NCI-H748 (cell line): ENCODE measurements at regions not wholly inside any gene's neighbourhood (a gene's known extent, or its start where the extent isn't known, plus 50 kb on each side); places are given as distances from the start of the nearest gene placed in this dataset.
A peak's percentile ranks its signal among the peaks of the same experiment; 100 is the strongest.

Experiments used
- DNase-seq: peaks from one replicate; lab custom pipeline; 2025; ENCODE audit not compliant: unreplicated experiment; lab: John Stamatoyannopoulos, UW

DNA sequence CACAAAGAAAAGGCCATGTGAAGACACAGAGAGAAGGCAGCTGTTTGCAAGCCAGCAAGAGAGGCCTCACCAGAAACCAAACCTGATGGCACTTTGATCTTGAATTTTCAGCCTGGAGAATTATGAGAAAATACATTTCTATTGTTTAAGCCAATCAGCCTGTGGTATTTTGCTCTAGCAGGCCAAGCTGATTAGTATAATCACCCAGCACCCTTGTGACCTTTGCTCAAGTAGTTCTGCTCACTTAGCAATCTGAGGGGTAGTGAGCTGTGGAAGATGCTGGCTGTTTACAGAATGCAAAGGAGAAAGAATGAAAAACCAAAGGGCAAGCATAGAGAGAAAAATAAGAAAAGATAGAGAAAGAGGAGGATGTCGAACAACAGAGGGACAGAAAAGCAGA lies 396.4 kb upstream of the BOD1L1 start:
- DNase-seq: no peak

DNA sequence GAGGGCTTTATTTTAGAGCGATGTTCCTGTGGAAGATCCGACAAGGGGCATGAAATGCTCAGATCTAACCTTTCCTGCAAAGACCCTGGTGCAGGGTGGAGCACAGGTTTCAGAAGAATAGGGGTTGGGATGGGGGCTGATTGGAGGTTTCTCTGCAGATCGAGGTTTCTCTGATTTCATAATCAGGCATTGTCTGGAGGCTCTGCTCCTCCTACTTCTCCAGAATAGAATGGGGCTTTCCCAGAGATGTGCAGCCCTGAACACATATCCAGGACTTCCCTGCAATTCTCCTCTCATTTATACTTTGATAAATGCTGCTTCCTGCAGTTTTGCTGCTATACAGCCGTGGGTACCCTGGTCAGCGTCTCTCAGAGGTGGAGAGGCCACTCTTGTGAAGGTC lies 397.6 kb upstream of the BOD1L1 start:
- DNase-seq: no peak

DNA sequence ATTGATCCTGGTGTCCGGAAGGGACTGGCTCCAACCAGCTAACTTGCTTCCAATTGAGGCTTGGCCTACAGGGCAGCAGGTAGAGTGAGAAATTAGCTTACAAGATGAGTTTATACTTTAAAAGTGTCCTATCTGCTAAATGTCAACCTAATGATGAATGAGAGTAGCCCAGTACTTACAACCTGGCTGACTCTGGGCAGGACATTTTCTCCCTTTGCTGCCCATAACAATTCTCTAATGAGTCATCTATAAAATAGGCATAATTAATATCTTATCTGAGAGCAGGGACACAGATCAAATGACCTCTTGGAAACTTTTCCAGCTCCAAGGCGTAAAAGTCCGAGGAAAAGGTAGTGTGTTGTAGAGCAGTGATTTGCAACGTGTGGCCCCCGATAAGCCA lies 398.4 kb upstream of the BOD1L1 start:
- DNase-seq: no peak

DNA sequence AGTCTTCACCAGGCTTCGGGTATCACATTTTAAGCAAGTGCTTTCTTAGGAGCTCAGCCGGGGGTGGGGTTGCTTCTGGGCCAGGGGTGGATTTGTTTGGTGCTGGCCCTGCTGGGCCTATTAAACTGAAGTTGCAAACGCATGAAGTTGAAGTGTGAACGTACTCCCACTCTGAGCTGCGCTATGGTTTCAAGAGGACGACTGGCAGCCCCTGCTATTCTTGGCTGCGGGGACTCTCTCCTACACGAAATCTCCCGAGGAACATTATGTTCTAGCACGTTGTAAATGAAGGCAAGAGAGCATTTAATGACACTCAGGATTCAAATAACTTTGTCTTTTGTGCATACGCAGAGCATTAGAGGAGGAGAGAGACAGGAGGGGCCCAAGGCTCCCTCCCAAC lies 401.3 kb upstream of the BOD1L1 start:
- no peak for DNase-seq

DNA sequence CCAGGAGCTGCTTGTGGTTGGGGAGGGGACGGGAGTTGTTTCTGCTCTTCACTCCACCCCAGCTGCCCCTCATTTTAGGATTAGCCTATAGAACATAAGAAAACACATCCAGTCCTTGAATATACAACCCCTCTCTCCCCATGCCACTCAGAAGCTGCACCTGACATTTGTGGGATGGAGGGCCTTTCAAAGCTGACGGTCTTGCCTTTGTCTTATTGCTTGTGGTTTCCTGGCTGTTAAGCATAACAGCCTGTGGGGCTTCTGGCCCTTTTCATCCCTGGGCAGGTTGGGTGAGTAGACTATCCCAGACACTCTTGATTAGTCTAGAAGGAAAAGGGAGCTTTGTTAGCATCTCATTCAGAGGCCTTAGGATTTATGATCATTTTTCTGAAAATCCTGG lies 407.6 kb upstream of the BOD1L1 start:
- DNase-seq: no peak

DNA sequence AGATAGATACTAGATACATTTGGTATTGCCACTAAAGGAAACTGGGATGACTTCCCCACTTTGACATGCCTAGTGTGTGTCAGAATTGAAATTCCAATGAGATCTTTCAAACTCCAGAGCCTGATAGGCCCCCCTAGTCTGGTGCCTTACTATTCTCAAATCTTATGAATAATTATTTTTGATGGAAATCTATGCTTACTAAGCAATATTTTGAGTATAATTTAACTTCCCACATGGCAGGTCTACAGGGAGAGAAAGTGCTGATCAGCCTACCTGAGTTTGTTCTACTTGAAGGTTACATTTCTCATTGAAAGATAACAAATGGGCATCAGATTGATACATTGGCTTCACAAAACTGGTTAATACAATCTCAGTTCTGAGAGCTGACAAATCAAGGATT lies 415.7 kb upstream of the BOD1L1 start:
- no peak for DNase-seq

DNA sequence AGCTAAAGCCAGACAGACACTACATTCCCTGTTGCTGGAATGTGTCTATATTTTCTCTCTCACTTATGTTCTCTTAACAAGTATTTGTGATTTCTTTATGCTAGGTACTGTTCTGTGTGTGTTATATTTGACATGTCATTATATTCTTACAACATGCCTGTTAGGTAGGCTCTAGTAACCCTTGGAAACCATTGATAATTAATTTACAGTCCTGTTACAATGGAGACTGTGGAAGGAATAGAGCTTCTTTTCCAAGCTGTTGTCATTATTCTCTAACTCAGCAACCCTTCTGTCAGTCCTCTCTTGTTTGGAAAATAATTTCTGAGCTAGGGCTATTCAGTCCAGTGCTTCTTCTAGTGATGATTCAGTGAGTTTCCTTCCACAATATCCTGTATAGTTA lies 419.1 kb upstream of the BOD1L1 start:
- DNase-seq: peak; percentile 3

DNA sequence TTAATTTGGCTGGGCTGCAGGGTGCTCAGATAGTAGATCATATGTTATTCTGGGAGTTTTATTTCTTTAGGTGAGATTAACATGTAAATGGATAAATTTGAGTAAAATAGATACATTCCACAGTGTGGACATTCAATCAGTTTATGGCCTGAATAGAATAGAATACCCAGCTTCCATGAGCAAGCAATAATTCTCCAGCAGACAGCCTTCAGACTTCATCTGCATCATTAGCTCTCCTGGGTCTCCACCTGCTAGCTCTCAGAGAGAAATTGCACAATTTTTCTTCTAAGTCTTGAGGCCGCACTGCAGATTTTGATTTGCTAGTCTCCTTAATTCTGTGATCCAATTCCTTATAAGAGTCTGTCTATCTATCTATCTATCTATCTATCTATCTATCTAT lies 420.3 kb upstream of the BOD1L1 start:
- no peak for DNase-seq

DNA sequence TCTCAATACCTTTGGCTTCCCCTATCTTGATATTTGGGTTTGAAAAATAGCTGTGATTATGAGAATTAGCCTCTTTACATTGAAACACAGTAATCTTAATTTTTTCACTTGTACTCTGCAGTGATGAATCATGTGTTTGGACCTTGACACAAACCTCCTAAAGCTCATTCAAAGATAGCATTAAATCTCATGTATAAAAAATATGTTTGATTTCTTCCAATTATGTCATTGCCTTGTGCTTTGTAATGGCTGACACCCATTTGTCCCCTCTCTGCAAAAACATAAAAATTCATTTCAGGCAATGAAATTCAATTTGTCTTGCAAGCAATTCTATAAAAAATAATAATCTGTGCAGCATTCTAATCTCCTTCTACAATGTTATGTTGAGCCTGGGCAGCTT lies 422.4 kb upstream of the BOD1L1 start:
- no peak for DNase-seq

DNA sequence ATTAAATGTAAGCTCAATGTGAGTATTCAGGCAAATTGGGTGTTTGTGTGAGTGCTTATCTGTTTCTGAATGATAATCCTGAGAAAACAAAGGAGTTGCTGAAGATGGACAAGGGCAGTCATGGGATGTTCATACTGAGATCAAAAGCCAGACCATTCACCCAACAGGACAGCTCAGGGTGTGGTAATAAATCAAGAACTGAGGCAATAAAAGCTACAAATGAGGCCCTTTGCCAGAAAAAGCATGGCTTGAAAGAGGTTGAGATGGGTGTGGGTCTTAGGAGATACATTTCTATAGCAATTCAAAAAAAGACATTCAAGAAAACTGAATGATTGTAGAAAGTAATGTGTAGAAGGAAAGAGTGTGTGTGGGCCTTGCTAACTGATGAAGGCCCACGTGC lies 425.8 kb upstream of the BOD1L1 start:
- DNase-seq: no peak

DNA sequence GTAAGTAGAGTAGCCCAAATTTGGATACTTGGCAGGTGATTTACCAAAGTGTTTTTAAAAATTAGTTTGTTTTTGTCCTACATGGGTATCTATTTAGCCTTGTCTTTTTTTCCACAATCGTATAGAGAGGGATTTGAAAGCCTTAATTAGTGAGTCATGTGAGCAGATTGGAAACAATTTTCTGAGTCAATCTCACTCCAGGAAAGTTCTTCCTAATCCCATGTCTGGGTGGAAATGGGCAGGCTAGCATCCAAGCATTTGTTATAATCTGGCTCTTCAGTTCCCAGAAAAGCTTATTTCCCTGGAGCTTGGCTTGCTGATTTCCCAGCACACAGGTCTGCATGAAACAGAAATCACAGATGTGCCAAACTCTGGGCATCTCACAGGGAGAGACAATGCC lies 426.9 kb upstream of the BOD1L1 start:
- no peak for DNase-seq

DNA sequence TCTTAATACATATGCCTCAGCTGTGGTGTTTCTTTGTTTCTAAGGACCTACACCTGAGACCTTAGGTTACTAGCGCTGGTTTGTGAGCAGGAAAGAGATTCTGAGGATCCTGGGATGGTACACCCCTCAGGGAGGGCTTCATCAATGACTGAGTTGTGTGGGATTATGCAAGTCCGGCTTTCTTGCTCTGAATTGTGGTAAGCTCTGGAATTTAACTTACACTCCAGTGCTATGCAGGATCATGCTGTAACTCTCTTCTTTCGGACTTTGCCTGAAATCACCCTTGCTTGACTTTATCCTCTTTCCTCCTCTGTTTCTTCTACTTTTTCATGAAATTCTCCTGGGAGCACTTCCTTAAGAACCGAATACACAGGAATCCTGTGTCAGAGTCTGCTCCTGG lies 431.5 kb upstream of the BOD1L1 start:
- DNase-seq: no peak

DNA sequence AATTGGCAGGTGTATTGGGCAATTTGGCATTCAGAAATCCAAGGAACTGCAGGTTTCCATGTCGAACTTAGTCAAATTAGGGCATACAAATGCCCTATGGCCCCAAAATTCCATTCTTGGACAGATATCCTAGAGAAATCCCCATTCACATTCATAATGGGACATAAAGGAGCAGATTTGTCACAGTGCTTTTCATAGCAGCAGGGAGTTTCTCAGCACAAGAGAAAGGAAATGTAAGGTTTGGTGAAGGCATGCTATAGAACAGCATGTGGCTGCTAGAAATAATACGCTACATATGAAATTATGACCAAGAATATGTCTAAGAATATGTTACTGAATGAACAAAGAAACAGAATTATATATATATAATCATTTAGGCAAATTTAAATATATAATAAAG lies 437.5 kb upstream of the BOD1L1 start:
- DNase-seq: no peak

DNA sequence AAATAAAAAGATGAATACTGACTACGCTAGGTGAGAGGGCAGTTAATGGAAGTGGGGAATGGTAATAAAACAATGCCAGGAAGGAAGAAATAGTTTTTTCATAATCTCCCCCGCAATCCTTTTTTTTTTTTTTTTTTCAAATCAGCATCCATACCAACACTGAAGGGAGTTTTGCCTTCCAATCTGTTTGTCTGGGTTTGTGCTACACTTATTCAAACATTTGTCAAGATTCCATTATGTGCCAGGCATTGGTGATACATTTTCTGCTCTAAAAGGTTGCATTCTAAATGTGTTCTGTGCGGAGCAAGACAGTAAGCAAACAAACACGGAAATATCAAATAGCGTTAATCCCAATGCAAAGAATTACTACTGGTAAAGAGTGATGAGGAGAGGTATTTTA lies 437.9 kb upstream of the BOD1L1 start:
- DNase-seq: no peak

DNA sequence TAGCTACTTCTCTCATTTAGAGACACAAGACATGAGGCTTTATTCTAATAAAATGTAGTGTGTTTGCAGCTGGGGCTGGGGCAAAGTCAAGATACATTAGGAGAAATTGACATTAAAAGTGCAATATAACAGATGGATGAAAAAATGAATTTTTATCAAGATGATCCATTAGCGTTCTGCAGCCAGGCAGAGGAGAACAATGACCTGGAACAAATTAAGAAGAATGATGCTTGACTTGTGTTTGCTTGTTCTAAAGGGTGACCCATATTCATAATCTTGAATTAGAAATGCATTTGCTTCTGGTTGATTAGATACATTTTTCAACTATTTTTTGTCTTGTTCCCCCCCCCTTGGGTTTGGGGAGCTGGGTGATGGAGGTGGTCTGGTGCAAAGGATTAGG lies 439.5 kb upstream of the BOD1L1 start:
- DNase-seq: no peak

DNA sequence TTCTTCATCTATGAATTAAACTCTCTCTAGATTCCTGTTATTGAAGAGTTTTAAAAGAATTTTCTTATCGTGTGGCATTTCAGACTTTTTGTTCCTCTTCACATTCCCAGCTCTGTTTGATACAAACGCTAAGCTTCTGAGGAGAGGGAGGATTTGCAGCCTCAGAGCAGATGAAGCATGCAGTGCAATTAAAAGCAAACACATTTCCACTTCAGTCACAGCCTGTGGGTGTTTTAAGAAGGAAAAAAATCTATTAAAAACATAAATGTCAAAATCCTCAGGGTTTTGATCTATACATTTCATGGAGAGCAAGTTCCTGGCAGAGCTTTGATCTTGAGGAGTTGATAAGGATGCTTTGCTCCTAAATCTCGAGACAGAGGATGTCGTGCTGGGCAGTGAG lies 442.4 kb upstream of the BOD1L1 start:
- DNase-seq: no peak

DNA sequence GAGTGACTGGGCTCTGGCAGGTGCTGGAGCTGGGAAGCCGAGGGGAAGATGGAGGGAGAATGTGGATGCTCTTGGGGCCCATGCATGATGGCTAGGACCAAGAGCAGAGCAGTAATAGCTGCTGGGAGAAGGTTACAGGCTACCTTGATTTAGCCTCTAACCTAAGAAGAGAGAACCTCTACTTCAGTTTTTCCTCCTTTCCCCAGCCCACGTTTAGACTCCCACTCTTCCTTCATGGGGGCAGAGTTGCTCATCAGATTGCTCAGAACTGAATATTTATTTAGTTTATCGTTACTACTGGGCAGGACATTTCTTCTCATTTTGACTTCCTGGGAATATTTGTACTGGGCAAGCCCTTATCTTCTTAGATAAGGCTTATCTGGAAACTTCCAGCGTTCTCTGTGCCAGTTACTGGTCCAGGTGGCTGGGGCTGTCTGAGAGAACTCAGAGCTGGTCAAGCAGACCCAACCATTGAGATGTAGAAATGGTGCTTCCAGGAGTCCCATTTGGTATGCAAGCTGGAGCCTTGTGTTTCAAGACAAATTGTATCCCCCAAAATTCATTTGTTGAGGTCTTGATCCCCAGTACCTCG lies 442.9 kb upstream of the BOD1L1 start:
- no peak for DNase-seq

DNA sequence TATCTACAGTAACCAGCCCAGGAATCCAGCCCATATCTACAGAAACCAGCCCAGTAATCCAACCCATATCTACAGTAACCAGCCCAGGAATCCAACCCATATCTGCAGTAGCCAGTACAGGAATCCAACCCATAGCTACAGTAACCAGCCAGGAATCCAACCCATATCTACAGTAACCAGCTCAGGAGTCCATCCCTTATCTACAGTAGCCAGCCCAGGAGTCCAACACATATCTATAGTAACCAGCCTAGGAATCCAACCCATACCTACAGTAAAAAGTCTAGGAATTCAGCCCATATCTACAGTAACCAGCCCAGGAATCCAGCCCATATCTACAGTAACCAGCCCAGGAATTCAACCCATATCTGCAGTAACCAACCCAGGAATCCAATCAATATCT lies 445.0 kb upstream of the BOD1L1 start:
- DNase-seq: no peak

DNA sequence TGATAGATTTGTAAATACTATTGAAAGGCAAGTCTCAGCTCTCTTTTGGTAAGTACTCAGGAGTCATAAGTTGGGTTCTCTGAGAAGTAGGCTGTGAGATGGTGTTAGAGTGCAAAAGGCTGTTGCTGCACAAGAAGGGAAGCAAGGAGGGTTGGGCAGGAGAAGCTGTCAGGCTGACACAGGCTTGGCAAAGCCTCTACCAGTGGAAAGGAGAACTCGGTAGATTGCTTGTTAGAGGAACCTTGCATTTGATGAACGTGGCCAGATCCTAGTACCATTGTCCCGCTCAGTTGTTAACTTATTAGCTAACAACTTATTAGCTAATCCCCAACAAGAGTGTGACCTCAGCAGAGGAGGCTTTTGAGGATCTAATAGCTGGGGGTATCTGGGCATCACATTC lies 449.3 kb upstream of the BOD1L1 start:
- no peak for DNase-seq

DNA sequence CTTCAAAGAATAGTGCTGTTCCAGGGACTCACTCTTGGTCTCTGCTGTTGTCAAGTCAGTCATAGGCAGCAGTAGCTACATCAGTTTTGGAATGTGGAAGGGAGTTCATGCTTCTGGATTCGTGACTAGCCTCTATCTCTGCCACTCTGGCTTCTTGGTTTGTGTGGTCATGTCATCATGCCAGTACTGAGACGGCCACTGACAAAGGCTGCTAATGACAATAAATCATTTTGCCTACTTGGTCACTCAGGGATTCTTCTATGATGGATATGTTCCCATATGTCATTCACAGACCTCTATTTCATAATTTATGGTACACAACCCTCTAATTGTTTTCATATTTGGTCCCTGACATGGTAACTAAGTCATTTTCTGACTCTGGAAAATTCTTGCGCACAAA lies 450.8 kb upstream of the BOD1L1 start:
- no peak for DNase-seq

DNA sequence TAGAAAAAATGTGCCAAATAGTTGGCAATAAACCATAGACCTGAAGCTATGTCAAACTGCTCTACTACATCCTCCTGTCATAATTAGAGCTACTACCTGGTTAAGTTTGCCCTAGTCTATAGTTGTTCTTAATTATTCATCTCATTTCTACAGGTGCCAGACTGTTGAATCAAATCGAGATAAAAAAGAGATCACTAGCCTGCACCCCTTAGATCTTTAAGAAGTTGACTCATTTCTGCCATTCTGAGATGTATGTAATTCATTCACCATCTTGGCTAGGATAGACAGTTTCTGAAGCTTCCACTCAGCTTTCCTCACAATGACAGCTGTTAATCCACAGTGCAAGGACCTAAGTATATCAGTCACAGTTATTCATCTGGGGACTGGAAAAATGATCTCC lies 452.1 kb upstream of the BOD1L1 start:
- DNase-seq: no peak

DNA sequence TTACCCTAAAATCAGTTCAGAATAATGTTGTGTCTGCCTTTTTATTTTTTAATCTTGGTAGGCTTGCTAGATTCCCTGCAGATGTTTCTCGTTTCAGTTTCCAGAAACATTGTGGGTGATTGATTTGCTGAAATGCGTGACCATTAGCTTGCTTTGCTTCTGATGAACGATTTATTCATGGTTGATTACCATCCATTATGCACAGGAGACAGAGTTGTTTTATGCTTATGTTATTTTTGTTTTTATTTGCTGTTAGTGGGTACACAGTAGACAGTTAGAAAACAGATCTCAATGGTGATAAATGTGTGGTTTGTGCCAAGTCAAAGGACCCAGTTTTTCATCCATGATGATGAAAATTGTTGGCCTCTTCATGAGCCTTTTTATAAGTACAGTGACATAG lies 455.6 kb upstream of the BOD1L1 start:
- no peak for DNase-seq

DNA sequence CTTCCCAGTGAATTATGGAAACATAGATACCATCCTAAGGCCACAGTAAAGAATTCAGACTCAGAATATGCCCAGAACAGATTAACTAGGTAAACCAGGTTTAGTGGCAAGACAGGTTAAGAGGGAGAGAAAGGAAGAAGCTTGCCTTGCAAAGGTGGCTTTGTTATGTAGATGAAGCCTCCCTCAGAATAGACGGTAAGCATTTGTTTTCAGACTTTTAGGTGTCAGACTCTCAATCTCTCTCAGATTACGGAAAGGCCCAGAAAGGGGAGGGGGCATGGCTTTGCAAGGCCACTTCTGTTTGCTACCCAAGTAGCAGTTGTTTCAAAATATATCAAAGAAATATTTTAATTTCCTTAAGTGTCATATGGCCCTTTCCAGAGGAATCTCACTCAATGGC lies 457.1 kb upstream of the BOD1L1 start:
- DNase-seq: no peak

DNA sequence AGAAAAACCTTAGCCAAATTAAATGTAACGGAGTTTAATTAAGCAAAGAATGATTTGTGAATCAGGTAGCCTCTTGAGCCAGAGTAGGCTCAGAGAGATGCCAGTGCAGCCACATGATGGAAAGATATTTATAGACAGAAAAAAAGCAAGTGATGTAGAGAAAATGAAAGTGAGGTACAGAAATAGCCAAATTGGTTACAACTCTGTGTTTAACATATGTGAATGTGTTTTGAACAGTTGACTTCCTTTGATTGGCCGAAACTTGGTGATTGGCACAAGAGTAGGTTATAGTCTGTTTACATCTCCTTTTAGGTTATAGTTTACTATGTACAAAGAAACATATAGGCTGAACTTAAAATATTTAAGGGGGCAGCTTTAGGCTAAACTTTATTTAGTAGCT lies 459.9 kb upstream of the BOD1L1 start:
- no peak for DNase-seq
